A549 (cell line): ENCODE measurements at regions not wholly inside any gene's neighbourhood (a gene's known extent, or its start where the extent isn't known, plus 50 kb on each side); places are given as distances from the start of the nearest gene placed in this dataset.

ENCODE experiments used
- ATAC-seq, 2 experiments: fragments of 200-7000 bp in 1 of 2; fragments of >200 bp in 1 of 2; cut with Nextera tagmentation in 1 of 2; cut with Tn5 transposase in 1 of 2; 3 replicates each; pipeline versions ENCODE4 v1.8.0 to v1.9.1; 2018 to 2020; ENCODE audit warnings: mild to moderate bottlenecking in 1 of 2, moderate library complexity in 1 of 2
- CTCF ChIA-PET: fragments of 300-600 bp; sonication (Branson Sonifier 250); formaldehyde crosslinking; extraction: SDS; loops from one replicate; lab custom pipeline; 2021; ENCODE audit warnings: antibody characterized with exemption, inconsistent platforms; lab: Yijun Ruan, JAX
- POLR2A ChIA-PET: fragments of 350-600 bp; formaldehyde crosslinking; extraction: SDS; loops from one replicate; lab custom pipeline; 2021; ENCODE audit warnings: antibody characterized with exemption, inconsistent platforms; lab: Yijun Ruan, JAX
- DNase-seq, 2 experiments: peaks; one replicate each; pipeline versions ENCODE4 v3.0.0 to v3.0.0-alpha.2; 2011 to 2016; ENCODE audit warnings: low read depth in 1 of 2, low spot score in 1 of 2
- FAIRE-seq: peaks from 2 replicates; lab custom pipeline; 2011; peaks lifted over from hg19 to GRCh38; lab: Jason Lieb, UNC
- H3K27ac ChIP-seq, 2 experiments: fragments of >200 bp; sonication (Bioruptor Twin); formaldehyde crosslinking; 3 replicates each; pipeline ENCODE4 v1.5.1; 2016 to 2017
- H3K4me1 ChIP-seq: fragments of >200 bp; sonication (Bioruptor Twin); formaldehyde crosslinking; 3 replicates; pipeline ENCODE4 v1.6.1; 2016
- H3K4me2 ChIP-seq: fragments of >200 bp; sonication (Bioruptor Twin); formaldehyde crosslinking; 3 replicates; pipeline ENCODE4 v1.6.1; 2016
- H3K4me3 ChIP-seq: fragments of >200 bp; sonication (Bioruptor Twin); formaldehyde crosslinking; 3 replicates; pipeline ENCODE4 v1.5.1; 2016
- H3K9me3 ChIP-seq: fragments of >200 bp; sonication (Bioruptor Twin); formaldehyde crosslinking; 3 replicates; pipeline ENCODE4 v1.6.1; 2016
- CBX2 ChIP-seq: fragments of 200-600 bp; sonication (generic); IDR thresholded peaks from 2 replicates; pipeline ENCODE4 v1.6.1; 2016; ENCODE audit warnings: low read depth, mild to moderate bottlenecking, borderline replicate concordance
- CEBPB ChIP-seq, 2 experiments: fragments of >200 bp in 1 of 2; sonication (Bioruptor Twin) in 1 of 2; formaldehyde crosslinking in 1 of 2; IDR thresholded peaks; 2 replicates each; pipeline ENCODE4 v1.6.1; 2012 to 2016
- FOSL2 ChIP-seq, 2 experiments: fragments of 450-650 bp in 1 of 2; fragments of >200 bp in 1 of 2; sonication (Bioruptor Twin) in 1 of 2; formaldehyde crosslinking; IDR thresholded peaks; 2 replicates each; pipeline versions ENCODE4 v1.5.0 to v1.6.1; 2016 to 2020; ENCODE audit warnings: mild to moderate bottlenecking in 1 of 2, moderate library complexity in 1 of 2
- FOXS1 ChIP-seq: fragments of 250-450 bp; sonication (Bioruptor Pico); IDR thresholded peaks from 2 replicates; pipeline ENCODE4 v1.5.0; 2020; ENCODE audit warnings: mild to moderate bottlenecking, moderate library complexity
- GATA3 ChIP-seq: IDR thresholded peaks from 2 replicates; pipeline ENCODE4 v1.6.1; 2012; ENCODE audit warnings: borderline replicate concordance
- HOXA7 ChIP-seq: fragments of 250-450 bp; sonication (Bioruptor Pico); IDR thresholded peaks from 2 replicates; pipeline ENCODE4 v1.5.0; 2020; ENCODE audit warnings: mild to moderate bottlenecking, moderate library complexity
- JUN ChIP-seq, 2 experiments: fragments of >200 bp; sonication (Bioruptor Twin); formaldehyde crosslinking; IDR thresholded peaks; 2 replicates in 1 of 2; 3 replicates in 1 of 2; pipeline ENCODE4 v1.6.1; 2016 to 2017
- JUNB ChIP-seq: fragments of >200 bp; sonication (Bioruptor Twin); formaldehyde crosslinking; IDR thresholded peaks from 2 replicates; pipeline ENCODE4 v1.6.1; 2016
- MAFK ChIP-seq: fragments of 450-650 bp; IDR thresholded peaks from 2 replicates; pipeline ENCODE4 v1.6.1; 2014; ENCODE audit not compliant: partially characterized antibody
- NFE2L2 ChIP-seq: fragments of 150-350 bp; conservative IDR thresholded peaks from 2 replicates; pipeline ENCODE4 v1.6.1; 2014; ENCODE audit warnings: low read length
- RARB ChIP-seq: fragments of 250-450 bp; sonication (Bioruptor Pico); IDR thresholded peaks from 2 replicates; pipeline ENCODE4 v1.8.0; 2021; ENCODE audit warnings: mild to moderate bottlenecking, moderate library complexity
- RCOR1 ChIP-seq: fragments of 150-350 bp; IDR thresholded peaks from 2 replicates; pipeline ENCODE4 v1.6.1; 2014; ENCODE audit warnings: antibody characterized with exemption, low read length, low read depth
- SMC3 ChIP-seq: fragments of >200 bp; sonication (Bioruptor Twin); formaldehyde crosslinking; IDR thresholded peaks from 3 replicates; pipeline ENCODE4 v1.6.1; 2018; ENCODE audit warnings: inconsistent platforms
- TFCP2L1 ChIP-seq: fragments of 250-450 bp; sonication (Bioruptor Pico); IDR thresholded peaks from 2 replicates; pipeline ENCODE4 v1.5.0; 2021; ENCODE audit warnings: mild to moderate bottlenecking
- ZFP36 ChIP-seq: fragments of 450-650 bp; IDR thresholded peaks from 2 replicates; pipeline ENCODE4 v1.6.1; 2014; ENCODE audit warnings: borderline replicate concordance; ENCODE audit not compliant: partially characterized antibody
- WGBS: methylation state at CpG from one replicate; pipeline ENCODE4 v1.1.6; 2017; ENCODE audit errors: missing lambda C conversion rate; 5-methylcytosine and 5-hydroxymethylcytosine counted together
- TF ChIP-seq, protein P1 (sequence below): fragments of 250-450 bp; sonication (Bioruptor Pico); IDR thresholded peaks from 2 replicates; pipeline ENCODE4 v1.5.0; 2021; ENCODE audit warnings: mild to moderate bottlenecking, moderate library complexity, borderline replicate concordance
- TF ChIP-seq, protein P2 (sequence below): fragments of 150-350 bp; IDR thresholded peaks from 2 replicates; pipeline ENCODE4 v1.6.1; 2014; ENCODE audit warnings: low read depth, mild to moderate bottlenecking, low read length
- TF ChIP-seq, protein P3 (sequence below): fragments of >200 bp; sonication (Bioruptor Twin); formaldehyde crosslinking; IDR thresholded peaks from 2 replicates; pipeline ENCODE4 v1.6.1; 2016

DNA sequence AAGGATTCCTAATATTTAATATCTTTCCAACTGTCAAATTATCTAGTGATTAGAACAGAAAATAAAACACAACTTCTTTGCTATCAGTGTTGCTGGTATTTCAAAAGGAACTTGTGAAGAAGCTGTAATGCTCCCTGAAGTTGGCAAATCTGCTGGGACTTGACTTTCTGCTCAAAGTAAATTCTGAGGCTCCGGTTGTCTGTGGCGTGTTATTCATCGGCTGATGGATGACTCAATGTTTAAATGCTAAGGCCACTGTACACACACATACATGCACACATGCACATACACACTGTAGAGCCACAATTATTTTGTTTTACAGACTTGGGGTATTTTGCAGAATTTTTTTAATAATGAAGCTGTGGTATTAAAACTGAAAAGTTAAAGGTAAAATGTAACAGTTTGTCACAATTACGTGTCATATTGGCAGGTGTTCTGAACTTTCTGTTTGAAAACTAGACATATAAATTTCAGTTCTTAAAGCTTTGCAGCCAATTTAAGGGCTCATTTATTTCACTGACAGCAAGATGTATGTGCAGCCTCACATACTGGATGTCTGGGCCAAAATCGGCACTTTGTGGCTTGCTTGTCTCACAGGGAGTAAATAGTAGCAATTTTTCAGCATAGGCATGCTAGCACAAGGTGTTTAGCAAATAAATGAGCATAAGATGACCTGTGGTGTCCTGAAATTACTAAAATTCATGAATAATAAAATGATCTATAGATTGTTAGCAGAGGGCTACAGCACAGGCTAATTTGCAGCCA lies 1691.7 kb upstream of the PCDH20 start:
- no peak overlapping the region for H3K4me3 ChIP-seq
- ChIA-PET POLR2A (no interaction called here), CTCF (no interaction called here)
- DNase-seq (peak; percentile 1 to 13), ATAC-seq (no peak), FAIRE-seq (no peak)
- peak overlapping the region; percentile 56 for H3K4me2 ChIP-seq
- H3K4me1 ChIP-seq: no peaks in the 10 kb centered on the region
- TF ChIP-seq, protein P1, sequence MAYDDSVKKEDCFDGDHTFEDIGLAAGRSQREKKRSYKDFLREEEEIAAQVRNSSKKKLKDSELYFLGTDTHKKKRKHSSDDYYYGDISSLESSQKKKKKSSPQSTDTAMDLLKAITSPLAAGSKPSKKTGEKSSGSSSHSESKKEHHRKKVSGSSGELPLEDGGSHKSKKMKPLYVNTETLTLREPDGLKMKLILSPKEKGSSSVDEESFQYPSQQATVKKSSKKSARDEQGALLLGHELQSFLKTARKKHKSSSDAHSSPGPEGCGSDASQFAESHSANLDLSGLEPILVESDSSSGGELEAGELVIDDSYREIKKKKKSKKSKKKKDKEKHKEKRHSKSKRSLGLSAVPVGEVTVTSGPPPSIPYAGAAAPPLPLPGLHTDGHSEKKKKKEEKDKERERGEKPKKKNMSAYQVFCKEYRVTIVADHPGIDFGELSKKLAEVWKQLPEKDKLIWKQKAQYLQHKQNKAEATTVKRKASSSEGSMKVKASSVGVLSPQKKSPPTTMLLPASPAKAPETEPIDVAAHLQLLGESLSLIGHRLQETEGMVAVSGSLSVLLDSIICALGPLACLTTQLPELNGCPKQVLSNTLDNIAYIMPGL (CRISPR knock-in tag): no peak
- 7% methylated on average over 5 of the region's 5 CpGs for WGBS
- H3K9me3 ChIP-seq: no peaks in the 10 kb centered on the region
- no peak overlapping the region for H3K27ac ChIP-seq

DNA sequence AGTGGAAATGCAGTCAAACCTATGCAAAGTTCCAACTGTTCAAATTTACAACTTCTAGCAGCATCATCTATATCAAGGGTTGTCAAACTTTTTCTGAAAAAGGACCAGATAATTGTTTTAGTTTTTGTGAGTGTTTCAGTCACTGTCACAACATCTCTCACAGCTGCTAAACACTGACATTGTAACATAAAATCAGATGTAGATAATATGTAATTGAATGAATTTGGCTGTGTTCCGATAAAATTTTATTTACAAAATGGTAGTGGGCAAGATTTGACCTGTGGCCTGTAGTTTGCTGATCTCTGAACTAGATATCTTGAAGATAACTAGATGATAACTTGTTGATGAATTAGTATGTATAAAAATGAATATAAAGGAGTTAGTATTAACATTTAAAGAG lies 1679.1 kb upstream of the PCDH20 start:
- POLR2A ChIA-PET: no interaction called here

DNA sequence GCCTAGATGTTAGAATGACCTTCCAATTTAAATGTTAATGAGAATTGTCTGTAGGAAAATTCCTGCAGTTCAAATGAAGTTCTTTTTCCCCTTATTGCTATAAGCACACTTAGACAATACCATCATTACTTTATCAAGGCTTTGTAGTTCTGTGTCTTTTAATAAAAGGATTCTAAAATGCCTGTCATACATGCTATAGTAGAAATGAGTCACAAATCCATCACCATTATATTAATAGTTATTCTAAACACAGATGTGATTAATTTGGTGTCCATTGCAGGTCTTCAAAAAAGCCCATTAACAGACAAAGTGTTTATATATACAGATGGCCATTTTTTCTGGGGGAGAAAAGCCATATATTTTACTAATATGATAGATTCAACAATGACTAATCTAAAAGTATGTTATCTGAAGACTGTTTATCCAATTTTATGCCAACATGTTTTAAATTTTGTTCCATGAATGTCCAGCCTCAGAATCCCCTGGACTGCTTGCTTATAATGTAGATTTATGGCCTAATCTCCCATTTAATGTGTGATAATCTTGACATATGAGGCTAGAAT lies 1678.3 kb upstream of the PCDH20 start:
- Histone ChIP-seq H3K27ac (no peak overlapping the region), H3K4me2 (no peak overlapping the region), H3K4me3 (no peak overlapping the region), H3K4me1 (no peaks in the 10 kb centered on the region), H3K9me3 (no peaks in the 10 kb centered on the region)
- FAIRE-seq: no peak
- no peak for ATAC-seq
- POLR2A ChIA-PET: no interaction called here
- CTCF ChIA-PET: no interaction called here
- TF ChIP-seq CBX2: no peak
- TF ChIP-seq JUNB: no peak
- TF ChIP-seq RARB (CRISPR knock-in tag): no peak
- no peak for TF ChIP-seq ZFP36
- TF ChIP-seq HOXA7 (CRISPR knock-in tag): no peak
- no peak for TF ChIP-seq CEBPB (IDR thresholded peaks at IDR 0.05)
- no peak for TF ChIP-seq TFCP2L1 (CRISPR knock-in tag)
- TF ChIP-seq RCOR1: no peak
- no peak for TF ChIP-seq FOSL2 (IDR thresholded peaks at IDR 0.05)
- no peak for TF ChIP-seq FOSL2 (CRISPR knock-in tag; IDR thresholded peaks at IDR 0.05)
- no peak for TF ChIP-seq NFE2L2
- no peak for TF ChIP-seq FOXS1
- TF ChIP-seq JUN (IDR thresholded peaks at IDR 0.05): no peak
- TF ChIP-seq, protein P2, sequence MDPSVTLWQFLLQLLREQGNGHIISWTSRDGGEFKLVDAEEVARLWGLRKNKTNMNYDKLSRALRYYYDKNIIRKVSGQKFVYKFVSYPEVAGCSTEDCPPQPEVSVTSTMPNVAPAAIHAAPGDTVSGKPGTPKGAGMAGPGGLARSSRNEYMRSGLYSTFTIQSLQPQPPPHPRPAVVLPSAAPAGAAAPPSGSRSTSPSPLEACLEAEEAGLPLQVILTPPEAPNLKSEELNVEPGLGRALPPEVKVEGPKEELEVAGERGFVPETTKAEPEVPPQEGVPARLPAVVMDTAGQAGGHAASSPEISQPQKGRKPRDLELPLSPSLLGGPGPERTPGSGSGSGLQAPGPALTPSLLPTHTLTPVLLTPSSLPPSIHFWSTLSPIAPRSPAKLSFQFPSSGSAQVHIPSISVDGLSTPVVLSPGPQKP: no peak
- no peak for TF ChIP-seq SMC3
- TF ChIP-seq GATA3: no peak
- TF ChIP-seq, protein P3, sequence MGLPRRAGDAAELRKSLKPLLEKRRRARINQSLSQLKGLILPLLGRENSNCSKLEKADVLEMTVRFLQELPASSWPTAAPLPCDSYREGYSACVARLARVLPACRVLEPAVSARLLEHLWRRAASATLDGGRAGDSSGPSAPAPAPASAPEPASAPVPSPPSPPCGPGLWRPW: no peak
- no peak for DNase-seq

More for the DNA sequence above, 1679.1 kb upstream of the PCDH20 start:
- Histone ChIP-seq H3K27ac (no peak overlapping the region), H3K4me2 (no peak overlapping the region), H3K4me3 (no peak overlapping the region), H3K9me3 (no peaks in the 10 kb centered on the region), H3K4me1 (no peaks in the 10 kb centered on the region)
- no peak for FAIRE-seq
- WGBS: 58% methylated on average over 1 of the region's 1 CpG
- CTCF ChIA-PET: no interaction called here
- no peak for ATAC-seq
- TF ChIP-seq MAFK (no peak), CBX2 (no peak)
- no peak for DNase-seq
